ENCODE measurements at regions not wholly inside any gene's neighbourhood (a gene's known extent, or its start where the extent isn't known, plus 50 kb on each side); places are given as distances from the start of the nearest gene placed in this dataset.

DNA sequence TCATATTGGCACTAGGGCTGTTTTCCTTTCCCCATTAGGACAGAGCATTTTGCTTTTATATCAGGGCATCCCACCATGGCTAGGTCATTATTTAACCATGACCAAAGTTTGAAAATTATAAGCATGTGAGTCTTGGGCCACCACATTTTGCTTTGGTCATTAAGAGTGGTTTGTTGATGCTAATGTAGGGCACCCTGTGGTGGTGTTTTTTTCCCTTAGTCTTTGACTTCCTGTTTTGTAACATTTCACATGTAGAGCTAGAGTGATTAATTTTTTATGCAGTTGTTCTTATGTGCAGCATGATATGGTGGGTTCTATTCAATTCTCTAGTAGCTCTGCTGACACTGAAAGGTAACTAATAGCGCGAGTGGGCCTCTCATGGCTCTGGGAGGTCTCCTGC lies 249.6 kb upstream of the ROBO1 start:
- TF ChIP-seq POLR2AphosphoS5 (IDR thresholded peaks at IDR 0.05) = no peak
- TF ChIP-seq, protein P1, sequence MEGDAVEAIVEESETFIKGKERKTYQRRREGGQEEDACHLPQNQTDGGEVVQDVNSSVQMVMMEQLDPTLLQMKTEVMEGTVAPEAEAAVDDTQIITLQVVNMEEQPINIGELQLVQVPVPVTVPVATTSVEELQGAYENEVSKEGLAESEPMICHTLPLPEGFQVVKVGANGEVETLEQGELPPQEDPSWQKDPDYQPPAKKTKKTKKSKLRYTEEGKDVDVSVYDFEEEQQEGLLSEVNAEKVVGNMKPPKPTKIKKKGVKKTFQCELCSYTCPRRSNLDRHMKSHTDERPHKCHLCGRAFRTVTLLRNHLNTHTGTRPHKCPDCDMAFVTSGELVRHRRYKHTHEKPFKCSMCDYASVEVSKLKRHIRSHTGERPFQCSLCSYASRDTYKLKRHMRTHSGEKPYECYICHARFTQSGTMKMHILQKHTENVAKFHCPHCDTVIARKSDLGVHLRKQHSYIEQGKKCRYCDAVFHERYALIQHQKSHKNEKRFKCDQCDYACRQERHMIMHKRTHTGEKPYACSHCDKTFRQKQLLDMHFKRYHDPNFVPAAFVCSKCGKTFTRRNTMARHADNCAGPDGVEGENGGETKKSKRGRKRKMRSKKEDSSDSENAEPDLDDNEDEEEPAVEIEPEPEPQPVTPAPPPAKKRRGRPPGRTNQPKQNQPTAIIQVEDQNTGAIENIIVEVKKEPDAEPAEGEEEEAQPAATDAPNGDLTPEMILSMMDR (IDR thresholded peaks at IDR 0.05) = no peak
- TF ChIP-seq POLR2A (IDR thresholded peaks at IDR 0.05; ENCODE audit: low read depth) = no peak

All from esophagus muscularis mucosa (tissue), 3 donors.